Activated T-helper 17 cell treated with anti-CD3 and anti-CD28 coated beads, Interleukin-2, amount 50 U/mL, for 72 hours (primary cell): ENCODE measurements at regions not wholly inside any gene's neighbourhood (a gene's known extent, or its start where the extent isn't known, plus 50 kb on each side); places are given as distances from the start of the nearest gene placed in this dataset.
"Not testable (repeated sequence)": the region's sequence is repeated elsewhere in the genome, so short reads cannot be mapped to it uniquely, and the experiment has no call there.

Experiments
- ATAC-seq: fragments of 150-1000 bp; cut with Tn5 transposase; replicated peaks from 2 replicates; pipeline ENCODE4 v1.10.0; 2021; ENCODE audit warnings: mild to moderate bottlenecking, moderate library complexity
- H3K27ac Mint-ChIP-seq: one replicate; pipeline ENCODE4 v1.8.0; 2022; ENCODE audit warnings: mixed read lengths
- H3K27me3 Mint-ChIP-seq: one replicate; pipeline ENCODE4 v1.8.0; 2022; ENCODE audit warnings: mixed read lengths
- H3K36me3 Mint-ChIP-seq: one replicate; pipeline ENCODE4 v1.8.0; 2022; ENCODE audit warnings: low read depth, mild to moderate bottlenecking, mixed read lengths
- H3K4me1 Mint-ChIP-seq: one replicate; pipeline ENCODE4 v1.8.0; 2022; ENCODE audit warnings: mixed read lengths
- H3K4me3 Mint-ChIP-seq: one replicate; pipeline ENCODE4 v1.8.0; 2022; ENCODE audit warnings: mild to moderate bottlenecking, mixed read lengths
- H3K9me3 Mint-ChIP-seq: one replicate; pipeline ENCODE4 v1.8.0; 2022; ENCODE audit warnings: mixed read lengths

DNA sequence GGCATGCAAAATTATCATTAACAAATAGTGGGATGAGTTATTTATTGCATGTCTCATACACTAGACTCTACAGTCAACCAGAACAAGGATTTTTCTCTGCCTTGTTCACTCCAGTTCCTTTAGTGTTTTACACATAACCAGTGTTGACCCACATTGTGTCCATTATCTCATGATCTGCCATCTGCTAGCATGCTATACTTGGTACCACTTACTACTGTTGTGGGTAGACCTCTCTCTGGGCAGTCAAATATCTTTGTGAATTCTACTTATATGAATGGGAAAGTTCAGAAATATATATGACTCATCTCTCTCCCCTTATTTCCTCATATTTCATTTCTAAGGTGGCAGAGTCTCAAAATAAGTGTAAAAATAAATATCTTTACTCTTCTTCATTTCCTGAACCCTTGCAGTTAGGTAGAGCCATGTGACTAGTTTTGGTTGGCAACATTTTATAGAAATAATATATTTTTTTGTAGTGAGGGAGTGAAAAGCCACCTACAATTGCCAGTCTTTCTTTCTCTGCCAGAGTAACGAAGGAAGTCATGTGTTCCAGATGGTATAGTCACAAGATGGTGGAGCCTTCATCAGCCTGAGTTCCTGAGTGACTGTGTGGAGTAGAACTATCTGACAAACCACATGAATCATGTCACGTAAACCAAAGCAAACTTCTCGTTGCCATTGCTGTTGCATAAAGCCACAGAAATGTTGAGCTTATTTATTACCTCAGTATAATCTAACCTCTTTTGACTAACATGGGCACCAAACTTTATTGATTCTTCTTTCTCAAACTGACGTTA, 704.0 kb downstream of the RNF144A start:
- Mint-ChIP-seq H3K4me3 (no peak overlapping the region), H3K4me1 (no peaks in the 10 kb centered on the region), H3K36me3 (no peaks in the 10 kb centered on the region), H3K27me3 (no peaks in the 10 kb centered on the region), H3K27ac (no peak overlapping the region), H3K9me3 (peaks cover 4% of the 10 kb centered on the region)
- peak; percentile 48 for ATAC-seq

- Mint-ChIP-seq H3K27ac (no peak overlapping the region), H3K36me3 (no peaks in the 10 kb centered on the region)
Measured at GRCh38 chr2:7625392-7626138, 708.4 kb downstream of the RNF144A start.

DNA sequence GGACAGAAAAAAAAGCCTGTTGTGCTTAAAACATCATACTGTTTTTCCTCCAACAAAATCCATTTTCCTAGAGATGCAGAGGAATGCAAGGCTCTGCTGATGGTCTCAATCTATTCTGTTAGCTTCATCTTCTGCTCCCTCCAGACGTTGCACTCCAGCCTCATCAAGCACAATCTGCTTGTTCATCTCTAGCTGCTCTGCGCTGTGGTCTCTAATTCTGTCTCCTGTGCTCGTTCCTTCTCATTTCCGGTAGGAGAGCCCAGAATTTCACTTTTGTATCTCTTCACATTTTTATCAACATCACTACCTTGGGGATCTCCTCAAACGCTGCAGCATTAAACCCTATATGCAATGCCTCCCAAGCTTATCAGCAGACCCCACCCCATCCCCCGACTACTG, 708.9 kb downstream of the RNF144A start:
- peaks cover 4% of the 10 kb centered on the region for H3K9me3 Mint-ChIP-seq
- no peak overlapping the region for H3K27ac Mint-ChIP-seq
- no peaks in the 10 kb centered on the region for H3K36me3 Mint-ChIP-seq
- no peak overlapping the region for H3K4me3 Mint-ChIP-seq
- H3K4me1 Mint-ChIP-seq, result no peaks in the 10 kb centered on the region
- no peaks in the 10 kb centered on the region for H3K27me3 Mint-ChIP-seq
- ATAC-seq, result no peak

More at GRCh38 chr2:7625392-7626138, 708.4 kb downstream of the RNF144A start:
- H3K9me3 Mint-ChIP-seq, result peaks cover 4% of the 10 kb centered on the region
- ATAC-seq, result no peak
- H3K4me3 Mint-ChIP-seq, result no peak overlapping the region
- no peaks in the 10 kb centered on the region for H3K4me1 Mint-ChIP-seq
- no peaks in the 10 kb centered on the region for H3K27me3 Mint-ChIP-seq

- H3K9me3 Mint-ChIP-seq, result no peaks in the 10 kb centered on the region
- no peak for ATAC-seq
- no peaks in the 10 kb centered on the region for H3K27me3 Mint-ChIP-seq
- no peak overlapping the region for H3K27ac Mint-ChIP-seq
- no peak overlapping the region for H3K4me3 Mint-ChIP-seq
- H3K36me3 Mint-ChIP-seq, result no peaks in the 10 kb centered on the region
- H3K4me1 Mint-ChIP-seq, result no peaks in the 10 kb centered on the region
Measured at GRCh38 chr2:7627583-7627982, 710.4 kb downstream of the RNF144A start.

DNA sequence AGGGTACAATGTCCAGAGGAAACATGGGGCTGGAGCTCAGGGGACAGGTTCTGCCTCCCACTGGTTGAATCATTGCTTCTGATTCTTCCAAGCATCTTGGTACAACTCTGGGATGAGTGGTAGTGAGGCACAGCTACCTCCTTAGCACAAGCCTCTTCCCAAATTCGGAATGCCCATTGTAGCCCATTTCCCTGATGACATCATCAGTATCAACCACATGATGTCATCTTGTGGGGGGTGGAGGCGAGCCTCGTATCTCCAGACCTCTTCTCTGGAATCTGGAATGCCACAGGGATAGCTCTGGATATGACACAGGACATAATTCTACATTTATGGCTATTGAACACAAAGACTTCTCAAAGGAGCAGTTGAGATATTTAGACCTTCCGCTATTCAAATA, 715.2 kb downstream of the RNF144A start:
- no peak for ATAC-seq
- Mint-ChIP-seq H3K27me3 (no peaks in the 10 kb centered on the region), H3K36me3 (no peaks in the 10 kb centered on the region), H3K27ac (no peak overlapping the region), H3K4me1 (no peaks in the 10 kb centered on the region), H3K9me3 (no peaks in the 10 kb centered on the region), H3K4me3 (no peak overlapping the region)

- ATAC-seq, result no peak
- Mint-ChIP-seq H3K36me3 (no peaks in the 10 kb centered on the region), H3K27ac (no peak overlapping the region), H3K4me3 (no peak overlapping the region), H3K9me3 (no peaks in the 10 kb centered on the region), H3K4me1 (no peaks in the 10 kb centered on the region), H3K27me3 (no peaks in the 10 kb centered on the region)
Measured at GRCh38 chr2:7633566-7634153, 716.4 kb downstream of the RNF144A start.

DNA sequence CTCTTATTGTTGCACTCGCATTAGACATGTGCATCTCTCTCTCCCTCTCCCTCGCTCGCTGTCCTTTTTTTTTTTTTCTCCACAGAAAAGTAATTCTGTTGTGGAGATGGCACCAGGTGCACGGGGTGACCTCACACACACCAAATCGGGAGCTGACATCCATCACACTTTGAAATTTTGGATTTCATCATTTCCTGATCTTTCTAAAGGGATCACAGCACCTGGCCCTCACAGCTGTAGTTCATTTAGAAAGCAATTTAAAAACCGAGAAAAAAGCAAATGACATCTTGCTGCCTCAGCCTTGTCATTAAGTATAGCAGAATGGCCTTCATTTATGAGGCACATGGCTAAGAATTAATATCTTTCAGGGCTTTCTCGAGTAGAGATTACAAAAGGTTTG, 717.2 kb downstream of the RNF144A start:
- H3K4me1 Mint-ChIP-seq, result no peaks in the 10 kb centered on the region
- H3K4me3 Mint-ChIP-seq, result no peak overlapping the region
- H3K9me3 Mint-ChIP-seq, result no peaks in the 10 kb centered on the region
- H3K27ac Mint-ChIP-seq, result no peak overlapping the region
- H3K27me3 Mint-ChIP-seq, result no peaks in the 10 kb centered on the region
- H3K36me3 Mint-ChIP-seq, result no peaks in the 10 kb centered on the region
- ATAC-seq, result no peak

GRCh38 chr2:7639476-7639875, 722.3 kb downstream of the RNF144A start:
- Mint-ChIP-seq H3K36me3 (no peaks in the 10 kb centered on the region), H3K4me3 (no peak overlapping the region), H3K27me3 (no peaks in the 10 kb centered on the region), H3K9me3 (peaks cover 9% of the 10 kb centered on the region), H3K4me1 (no peaks in the 10 kb centered on the region), H3K27ac (no peak overlapping the region)
- no peak for ATAC-seq

GRCh38 chr2:7641272-7641671, 724.1 kb downstream of the RNF144A start:
- not testable (repeated sequence) for H3K27me3 Mint-ChIP-seq, H3K27ac Mint-ChIP-seq, H3K4me1 Mint-ChIP-seq, H3K4me3 Mint-ChIP-seq, ATAC-seq, H3K36me3 Mint-ChIP-seq, H3K9me3 Mint-ChIP-seq

DNA sequence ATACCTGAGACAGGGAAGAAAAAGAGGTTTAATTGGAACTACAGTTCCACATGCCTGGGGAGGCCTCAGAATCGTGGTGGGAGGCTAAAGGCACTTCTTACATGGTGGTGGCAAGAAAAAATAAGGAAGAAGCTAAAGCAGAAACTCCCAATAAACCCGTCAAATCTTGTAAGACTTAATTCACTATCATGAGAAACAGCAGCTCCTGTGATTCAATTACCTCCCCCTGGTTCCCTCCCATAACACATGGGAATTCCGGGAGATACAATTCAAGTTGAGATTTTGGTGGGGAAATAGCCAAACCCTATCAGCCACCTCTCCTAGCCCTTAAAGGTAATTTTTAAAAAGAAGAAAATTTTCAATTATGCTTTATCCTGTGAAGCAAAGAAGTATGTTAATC, 728.8 kb downstream of the RNF144A start:
- Mint-ChIP-seq H3K4me3 (no peak overlapping the region), H3K27me3 (no peaks in the 10 kb centered on the region), H3K36me3 (no peaks in the 10 kb centered on the region), H3K9me3 (peaks cover 9% of the 10 kb centered on the region), H3K4me1 (peaks cover 16% of the 10 kb centered on the region), H3K27ac (no peak overlapping the region)
- ATAC-seq, result no peak

DNA sequence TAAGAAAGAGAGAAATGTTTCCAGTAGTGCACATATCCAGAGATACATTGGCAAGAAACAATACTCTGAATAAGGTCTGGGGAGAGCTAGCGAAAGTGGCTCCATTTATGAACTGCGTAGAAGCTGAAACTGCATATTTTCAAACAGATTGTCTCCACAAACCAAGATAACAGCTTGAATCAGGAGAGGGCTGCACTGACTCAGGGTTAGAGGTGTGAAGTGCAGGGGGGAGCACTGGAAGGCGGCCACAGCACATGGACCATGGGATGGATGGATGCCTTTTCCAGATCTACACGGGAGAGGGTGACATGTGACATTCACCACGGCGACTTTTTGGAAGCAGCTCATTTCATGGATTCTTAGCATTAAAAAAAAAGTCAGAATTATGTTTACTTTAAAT, 729.4 kb downstream of the RNF144A start:
- no peak overlapping the region for H3K4me3 Mint-ChIP-seq
- no peaks in the 10 kb centered on the region for H3K27me3 Mint-ChIP-seq
- ATAC-seq, result no peak
- no peak overlapping the region for H3K27ac Mint-ChIP-seq
- peaks cover 16% of the 10 kb centered on the region for H3K4me1 Mint-ChIP-seq
- no peaks in the 10 kb centered on the region for H3K36me3 Mint-ChIP-seq
- peaks cover 9% of the 10 kb centered on the region for H3K9me3 Mint-ChIP-seq

GRCh38 chr2:7648221-7648795, 731.1 kb downstream of the RNF144A start:
- Mint-ChIP-seq H3K9me3 (peaks cover 8% of the 10 kb centered on the region), H3K27me3 (no peaks in the 10 kb centered on the region), H3K36me3 (no peaks in the 10 kb centered on the region), H3K4me1 (peaks cover 16% of the 10 kb centered on the region), H3K4me3 (no peak overlapping the region), H3K27ac (no peak overlapping the region)
- no peak for ATAC-seq

GRCh38 chr2:7649461-7650228, 732.4 kb downstream of the RNF144A start:
- H3K4me1 Mint-ChIP-seq, result peaks cover 16% of the 10 kb centered on the region
- no peaks in the 10 kb centered on the region for H3K36me3 Mint-ChIP-seq
- H3K9me3 Mint-ChIP-seq, result peaks cover 12% of the 10 kb centered on the region
- no peaks in the 10 kb centered on the region for H3K27me3 Mint-ChIP-seq
- peak overlapping the region; percentile 23 for H3K27ac Mint-ChIP-seq
- peak overlapping the region; percentile 35 for H3K4me3 Mint-ChIP-seq
- peak; percentile 65 for ATAC-seq

DNA sequence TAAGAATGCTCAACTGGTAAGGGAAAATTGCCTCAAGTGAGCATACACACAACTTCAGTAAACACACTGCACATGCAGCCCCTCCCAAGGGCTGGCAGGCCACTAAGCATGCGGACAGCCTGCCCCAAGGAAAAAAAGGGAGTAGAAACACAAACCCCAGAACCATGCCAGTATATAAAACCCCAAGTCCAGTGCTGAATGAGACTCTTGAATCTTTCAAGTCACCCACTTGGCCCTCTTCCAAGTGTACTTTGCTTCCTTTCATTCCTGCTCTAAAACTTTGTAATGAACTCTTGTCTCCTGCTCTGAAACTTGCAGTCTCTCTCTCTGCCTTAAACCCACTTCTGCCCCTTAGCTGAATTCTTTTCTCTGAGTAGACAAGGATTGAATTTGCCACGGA, 736.4 kb downstream of the RNF144A start:
- H3K4me1 Mint-ChIP-seq, result peaks cover 18% of the 10 kb centered on the region
- no peak overlapping the region for H3K4me3 Mint-ChIP-seq
- no peak for ATAC-seq
- H3K27me3 Mint-ChIP-seq, result no peaks in the 10 kb centered on the region
- no peak overlapping the region for H3K27ac Mint-ChIP-seq
- H3K36me3 Mint-ChIP-seq, result no peaks in the 10 kb centered on the region
- peaks cover 12% of the 10 kb centered on the region for H3K9me3 Mint-ChIP-seq
